SU-DHL-6 (cell line): ENCODE measurements at regions not wholly inside any gene's neighbourhood (a gene's known extent, or its start where the extent isn't known, plus 50 kb on each side); places are given as distances from the start of the nearest gene placed in this dataset.

Experiments used
- CTCF ChIP-seq: fragments of 200-600 bp; sonication (generic); IDR thresholded peaks from one replicate; pipeline ENCODE4 v1.5.1; 2017; ENCODE audit warnings: antibody characterized with exemption, mild to moderate bottlenecking, low read length, moderate library complexity; ENCODE audit not compliant: insufficient read depth, poor library complexity, severe bottlenecking
- EZH2phosphoT487 ChIP-seq: fragments of 200-600 bp; sonication (generic), shearing (Covaris generic); conservative IDR thresholded peaks from 2 replicates; pipeline ENCODE4 v1.6.1; 2018; ENCODE audit warnings: mild to moderate bottlenecking, antibody characterized with exemption, low read length, moderate library complexity, mixed read lengths

- TF ChIP-seq CTCF (no peak), EZH2phosphoT487 (no peak)
These were observed 514.0 kb upstream of the CDH2 start for GRCh38 chr18:28690836-28691495.
